HG03442 (cell line): ENCODE measurements at regions not wholly inside any gene's neighbourhood (a gene's known extent, or its start where the extent isn't known, plus 50 kb on each side); places are given as distances from the start of the nearest gene placed in this dataset.

Experiments used
- ATAC-seq: cut with Tn5 transposase; IDR thresholded peaks from one replicate; pipeline ENCODE4 v1.9.1; 2021; ENCODE audit warnings: mild to moderate bottlenecking, moderate library complexity; ENCODE audit not compliant: unreplicated experiment

GRCh38 chr2:2687745-2688144 lies 356.7 kb upstream of the MYT1L start:
- no peak for ATAC-seq

GRCh38 chr2:2686222-2686621 lies 355.1 kb upstream of the MYT1L start:
- ATAC-seq = no peak

GRCh38 chr2:2683606-2684224 lies 352.6 kb upstream of the MYT1L start:
- no peak for ATAC-seq

- no peak for ATAC-seq
These were observed 351.7 kb upstream of the MYT1L start for GRCh38 chr2:2682700-2683342.

- ATAC-seq = no peak
These were observed 350.7 kb upstream of the MYT1L start for GRCh38 chr2:2681711-2682251.

- ATAC-seq = no peak
These were observed 350.0 kb upstream of the MYT1L start for GRCh38 chr2:2681085-2681484.

DNA sequence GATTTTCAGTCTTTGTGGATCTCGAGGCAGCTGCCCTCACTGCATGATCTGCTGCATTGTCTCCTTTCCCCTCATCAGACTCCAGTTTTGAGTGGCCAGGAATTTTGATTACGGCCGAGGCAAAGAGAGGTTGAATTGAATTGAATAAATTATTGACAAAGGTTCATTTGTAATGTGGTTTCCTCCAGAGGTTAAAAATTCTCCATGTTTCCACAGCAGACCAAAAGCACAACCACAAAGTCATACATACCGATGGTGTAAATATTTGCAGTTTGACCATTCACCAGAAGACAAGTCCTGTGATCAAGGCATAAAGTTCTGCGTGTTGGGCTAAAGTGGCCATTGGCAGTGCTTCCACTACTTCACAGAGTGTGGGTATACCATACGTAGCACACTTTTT lies 343.8 kb upstream of the MYT1L start:
- ATAC-seq = no peak

DNA sequence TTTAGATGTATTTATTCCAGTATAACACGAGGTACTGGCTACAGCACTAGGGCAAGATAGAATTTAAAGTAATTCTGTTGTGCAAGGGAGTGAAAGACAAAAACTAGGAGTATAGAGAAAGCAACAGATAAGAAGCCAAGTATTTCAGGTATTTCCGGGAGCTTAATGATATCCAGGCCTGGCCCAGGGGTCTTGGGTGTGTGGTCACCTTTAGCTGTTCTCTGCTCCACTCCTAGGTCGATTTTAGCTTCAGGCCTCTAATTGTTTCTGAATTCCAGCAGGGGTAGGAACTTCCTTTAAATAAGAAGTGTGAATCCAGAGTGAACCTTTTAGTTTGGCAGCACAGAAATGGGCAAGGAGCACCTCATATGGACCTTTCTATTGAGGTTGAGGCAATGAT lies 342.3 kb upstream of the MYT1L start:
- ATAC-seq = no peak

DNA sequence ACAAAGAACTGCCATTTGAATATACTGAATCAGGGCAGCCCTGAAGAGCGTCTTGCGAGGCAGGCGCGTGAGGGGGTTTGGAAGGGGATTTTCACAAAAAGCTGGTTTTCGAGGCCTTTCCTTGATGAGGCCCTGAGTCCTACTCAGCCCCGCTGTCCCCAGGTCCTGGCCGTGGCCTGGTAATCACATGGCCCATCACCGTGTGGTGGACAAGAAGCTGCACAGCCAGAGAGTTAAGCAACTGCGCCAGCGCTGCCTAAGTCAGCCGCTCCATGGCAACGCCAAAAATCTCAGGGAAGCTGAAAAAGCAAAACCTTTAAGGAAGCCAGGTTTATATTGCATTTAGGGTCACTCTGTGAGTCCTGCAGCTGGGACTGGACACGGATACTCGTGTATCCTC lies 341.2 kb upstream of the MYT1L start:
- no peak for ATAC-seq

DNA sequence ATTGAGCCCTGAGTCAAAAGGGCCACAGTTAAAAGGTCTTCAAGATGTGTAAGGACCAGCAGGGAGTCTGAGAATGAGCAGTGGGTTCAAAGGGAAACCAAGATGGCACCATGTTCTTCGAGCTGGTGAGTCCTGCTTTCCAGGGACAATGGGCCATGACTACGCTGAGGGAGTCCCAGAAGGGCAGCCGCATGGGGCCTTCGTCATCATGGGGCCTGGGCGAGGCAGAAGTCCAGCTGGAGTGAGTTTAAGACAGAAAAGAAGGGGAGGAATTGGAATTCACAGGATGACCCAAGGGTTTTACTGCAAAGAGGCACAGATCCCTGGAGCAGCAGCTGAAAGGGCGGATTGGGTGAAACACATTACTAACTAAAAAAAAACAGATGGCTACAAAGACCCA lies 340.8 kb upstream of the MYT1L start:
- no peak for ATAC-seq

DNA sequence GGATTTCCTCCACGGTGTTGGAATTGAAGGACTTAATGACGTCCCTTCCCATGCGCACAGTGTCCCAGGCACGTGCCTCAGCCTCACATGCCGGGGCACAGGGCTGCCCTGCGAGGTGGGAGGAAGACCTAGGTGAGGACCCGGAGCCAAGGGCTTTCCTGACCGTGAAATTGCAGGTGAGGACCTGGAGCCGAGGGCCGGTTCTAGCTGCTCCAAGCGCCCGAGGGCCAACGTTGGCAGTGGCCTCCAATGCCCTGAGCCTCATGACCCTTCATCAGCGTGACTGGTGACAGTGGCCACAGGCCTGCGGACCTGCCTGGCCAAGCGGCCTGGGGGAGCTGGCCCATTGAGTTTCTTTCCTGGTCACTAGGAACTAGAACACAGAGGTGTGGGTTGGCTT lies 338.2 kb upstream of the MYT1L start:
- ATAC-seq = no peak

GRCh38 chr2:2668681-2669265 lies 337.7 kb upstream of the MYT1L start:
- no peak for ATAC-seq

DNA sequence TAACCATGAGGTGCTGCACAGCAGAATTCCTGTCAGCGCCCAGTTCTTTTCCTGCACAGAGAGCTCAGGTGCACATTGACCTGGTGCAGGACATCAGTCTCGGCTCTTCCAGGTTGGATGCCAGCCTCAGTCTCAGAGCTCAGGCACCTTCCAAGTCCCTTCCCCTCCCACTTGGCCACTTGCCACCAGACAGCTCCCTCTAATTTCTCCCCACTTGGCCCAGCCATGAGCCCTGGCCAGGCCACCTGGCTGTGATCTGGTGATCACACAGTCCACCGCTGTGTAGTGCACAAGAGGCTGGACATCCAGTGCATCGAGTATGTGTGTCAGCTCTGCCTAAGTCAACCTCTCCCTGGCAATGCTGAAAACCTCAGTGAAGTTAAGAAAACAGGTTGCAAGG lies 336.6 kb upstream of the MYT1L start:
- ATAC-seq = no peak

GRCh38 chr2:2665834-2666133 lies 334.7 kb upstream of the MYT1L start:
- ATAC-seq = no peak

DNA sequence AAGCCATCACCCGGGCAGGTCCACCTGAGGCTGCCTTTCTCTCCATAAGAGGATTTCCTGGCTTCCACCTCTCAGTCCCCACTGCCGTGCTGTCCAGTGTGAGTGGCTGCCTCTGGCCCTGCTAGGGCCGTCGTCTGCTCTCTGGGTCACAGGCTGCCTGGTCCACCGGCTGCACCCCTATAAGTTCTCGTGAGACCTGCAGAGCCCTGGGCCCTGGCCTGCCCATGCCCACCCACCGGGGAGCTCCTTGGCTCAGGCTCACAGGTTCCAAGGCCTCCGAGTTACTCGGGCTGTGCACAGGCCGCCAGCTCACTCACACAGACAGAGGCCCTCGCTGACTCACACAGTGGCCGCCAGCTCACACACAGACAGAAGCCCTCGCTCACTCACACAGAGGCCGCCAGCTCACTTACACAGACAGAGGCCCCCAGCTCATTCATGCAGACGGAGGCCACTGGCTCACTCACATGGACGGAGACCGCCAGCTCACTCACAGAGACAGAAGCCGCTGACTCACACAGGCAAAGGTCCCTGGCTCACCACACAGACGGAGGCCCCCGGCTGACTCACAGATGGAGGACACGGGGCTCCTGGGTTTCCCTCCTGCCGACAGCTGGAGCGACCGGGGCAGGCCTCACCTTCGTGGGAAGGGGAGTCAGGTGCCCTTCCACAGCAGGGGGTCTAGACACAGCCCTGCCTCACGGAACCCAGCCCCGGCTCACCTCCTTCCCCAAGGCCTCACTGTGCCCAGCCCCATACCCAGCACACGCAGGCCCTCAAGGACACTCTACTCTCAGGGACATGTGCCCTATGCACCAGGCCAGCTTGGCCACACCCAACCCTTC lies 334.1 kb upstream of the MYT1L start:
- ATAC-seq = no peak

DNA sequence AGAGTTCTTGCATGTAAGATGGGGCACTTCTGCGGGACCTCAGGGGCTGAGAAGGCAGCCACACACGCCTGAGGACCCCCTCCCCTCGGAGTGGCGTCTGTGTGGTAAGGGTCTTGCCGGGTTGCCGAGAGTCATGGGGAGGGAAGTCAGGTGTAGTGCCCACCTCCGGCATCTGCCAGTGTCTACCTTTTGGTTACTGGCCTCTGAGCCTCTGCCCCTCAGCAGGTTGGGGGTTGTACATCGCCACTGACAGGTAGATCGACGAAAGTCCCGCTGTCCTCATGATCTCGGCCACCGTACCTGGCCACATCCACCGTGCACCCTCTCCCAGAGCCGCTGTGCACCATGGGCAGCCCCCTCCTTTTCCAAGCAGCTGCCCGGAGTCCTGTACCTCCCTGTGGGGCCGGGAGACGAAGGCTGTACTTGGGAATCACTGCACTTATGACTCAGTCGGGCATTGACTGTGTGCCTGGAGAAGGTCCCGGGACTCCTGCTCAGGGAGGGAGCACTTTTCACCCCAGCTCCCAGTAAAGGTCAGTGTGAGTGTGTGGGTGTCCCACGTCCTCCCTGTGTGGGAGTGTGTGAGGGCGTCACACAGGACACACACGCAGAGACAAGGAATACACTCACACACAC lies 332.4 kb upstream of the MYT1L start:
- ATAC-seq = no peak

DNA sequence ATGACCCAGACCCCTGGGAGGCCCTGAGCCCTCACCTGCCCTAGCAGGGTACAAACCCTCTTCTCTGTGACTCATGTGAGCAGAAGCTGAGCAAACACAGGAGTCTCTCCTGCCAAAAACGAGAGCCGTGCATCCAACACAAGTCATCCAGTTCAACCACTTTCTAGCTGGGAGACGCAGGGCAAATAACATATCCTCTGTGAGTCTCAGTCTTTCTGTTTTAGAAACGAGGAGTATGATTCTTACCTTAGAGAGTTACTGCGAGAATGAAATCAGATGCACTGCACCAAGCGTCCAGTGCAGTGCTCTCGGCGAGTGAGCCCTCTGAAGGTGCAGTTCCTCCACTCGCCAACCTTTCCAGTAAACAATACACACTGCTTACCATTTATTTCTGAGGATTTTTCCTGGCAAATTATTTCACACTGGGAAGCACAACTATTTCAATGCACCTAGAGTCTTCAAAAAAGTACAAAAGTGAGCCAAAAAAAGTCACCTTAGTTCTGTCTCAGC lies 331.8 kb upstream of the MYT1L start:
- ATAC-seq = no peak

DNA sequence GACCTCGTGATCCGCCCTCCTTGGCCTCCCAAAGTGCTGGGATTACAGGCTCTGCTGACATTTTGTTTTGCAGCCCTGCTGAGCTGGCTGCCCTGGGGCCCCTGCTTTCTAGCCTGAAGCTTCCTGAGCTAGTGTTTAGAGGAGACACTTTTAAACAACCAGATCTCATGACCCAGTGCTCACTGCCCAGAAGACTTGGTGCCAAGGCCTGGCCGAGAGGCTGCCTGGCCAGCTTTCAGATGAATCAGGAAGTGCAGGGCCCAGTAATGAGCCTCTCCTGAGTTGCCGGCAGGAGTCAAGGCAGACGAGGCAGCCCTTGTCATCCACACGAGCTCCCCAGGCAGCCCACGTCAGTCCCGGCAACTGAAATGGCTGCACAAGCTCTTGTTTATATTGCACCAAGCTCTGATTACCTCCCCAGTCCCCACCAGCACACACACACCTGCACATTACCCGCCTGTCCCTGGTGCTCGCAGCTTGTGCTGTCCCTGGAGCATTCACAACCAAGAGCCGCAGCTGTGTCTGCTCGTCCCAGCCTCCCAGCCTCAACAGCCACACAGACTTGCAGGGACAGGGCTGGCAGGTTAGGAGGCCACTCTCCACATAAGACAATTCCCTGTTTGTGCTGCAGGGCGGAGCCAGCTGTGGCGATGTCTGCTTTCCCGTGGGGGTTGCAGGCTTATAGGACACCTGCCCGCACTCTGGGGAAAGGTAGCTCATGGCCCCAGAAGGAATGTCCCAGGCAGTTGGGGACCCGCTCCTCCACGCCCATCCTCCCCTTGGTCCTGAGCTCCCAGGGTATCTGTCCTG lies 331.2 kb upstream of the MYT1L start:
- no peak for ATAC-seq

- no peak for ATAC-seq
These were observed 329.8 kb upstream of the MYT1L start for GRCh38 chr2:2660789-2661355.
